Fibroblast of mammary gland (primary cell): ENCODE measurements at regions not wholly inside any gene's neighbourhood (a gene's known extent, or its start where the extent isn't known, plus 50 kb on each side); places are given as distances from the start of the nearest gene placed in this dataset.

Source experiments
- DNase-seq: peaks from one replicate; pipeline ENCODE4 v3.0.0-alpha.2; 2010; ENCODE audit warnings: low read depth
- H3K4me3 ChIP-seq: 2 replicates; pipeline ENCODE4 v1.5.1; 2011; ENCODE audit warnings: low read depth, mild to moderate bottlenecking, low read length, moderate library complexity; ENCODE audit not compliant: control insufficient read depth
- TF ChIP-seq, protein P1 (sequence below): conservative IDR thresholded peaks from 2 replicates; pipeline ENCODE4 v1.5.1; 2011; ENCODE audit warnings: low read depth, low read length, inconsistent platforms; ENCODE audit not compliant: control insufficient read depth, insufficient read depth

DNA sequence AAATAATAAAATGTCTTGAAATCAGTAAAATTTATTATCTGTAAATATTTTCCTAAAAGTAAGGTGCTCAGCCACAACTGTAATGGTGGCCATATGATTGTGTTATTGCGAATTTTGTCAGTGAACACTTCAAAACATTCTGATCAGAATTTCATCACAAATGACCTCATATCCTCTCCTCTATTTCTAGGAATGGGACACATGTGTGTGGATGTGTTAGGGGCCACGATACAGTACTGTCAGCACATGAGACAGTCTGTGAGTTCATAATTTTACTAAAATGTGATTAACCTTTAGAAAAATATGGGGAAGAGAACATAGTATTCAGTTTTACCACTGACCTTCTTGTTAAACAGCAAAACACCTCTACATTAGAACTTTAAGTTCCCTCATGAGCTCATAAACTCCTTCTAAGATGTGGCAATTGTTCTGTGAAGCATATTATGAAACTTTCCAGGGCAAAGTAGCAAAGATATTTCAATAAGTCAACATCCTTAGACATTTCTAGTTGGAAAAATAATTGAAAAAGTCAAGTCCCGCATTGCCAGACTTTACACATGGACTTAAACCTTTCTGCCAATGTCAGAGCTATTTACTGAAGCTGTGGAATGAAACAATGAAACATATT is 158.2 kb upstream of the ABI3BP start:
- H3K4me3 ChIP-seq, result no peak overlapping the region
- DNase-seq, result peak; percentile 49
- TF ChIP-seq, protein P1, sequence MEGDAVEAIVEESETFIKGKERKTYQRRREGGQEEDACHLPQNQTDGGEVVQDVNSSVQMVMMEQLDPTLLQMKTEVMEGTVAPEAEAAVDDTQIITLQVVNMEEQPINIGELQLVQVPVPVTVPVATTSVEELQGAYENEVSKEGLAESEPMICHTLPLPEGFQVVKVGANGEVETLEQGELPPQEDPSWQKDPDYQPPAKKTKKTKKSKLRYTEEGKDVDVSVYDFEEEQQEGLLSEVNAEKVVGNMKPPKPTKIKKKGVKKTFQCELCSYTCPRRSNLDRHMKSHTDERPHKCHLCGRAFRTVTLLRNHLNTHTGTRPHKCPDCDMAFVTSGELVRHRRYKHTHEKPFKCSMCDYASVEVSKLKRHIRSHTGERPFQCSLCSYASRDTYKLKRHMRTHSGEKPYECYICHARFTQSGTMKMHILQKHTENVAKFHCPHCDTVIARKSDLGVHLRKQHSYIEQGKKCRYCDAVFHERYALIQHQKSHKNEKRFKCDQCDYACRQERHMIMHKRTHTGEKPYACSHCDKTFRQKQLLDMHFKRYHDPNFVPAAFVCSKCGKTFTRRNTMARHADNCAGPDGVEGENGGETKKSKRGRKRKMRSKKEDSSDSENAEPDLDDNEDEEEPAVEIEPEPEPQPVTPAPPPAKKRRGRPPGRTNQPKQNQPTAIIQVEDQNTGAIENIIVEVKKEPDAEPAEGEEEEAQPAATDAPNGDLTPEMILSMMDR, result no peak

DNA sequence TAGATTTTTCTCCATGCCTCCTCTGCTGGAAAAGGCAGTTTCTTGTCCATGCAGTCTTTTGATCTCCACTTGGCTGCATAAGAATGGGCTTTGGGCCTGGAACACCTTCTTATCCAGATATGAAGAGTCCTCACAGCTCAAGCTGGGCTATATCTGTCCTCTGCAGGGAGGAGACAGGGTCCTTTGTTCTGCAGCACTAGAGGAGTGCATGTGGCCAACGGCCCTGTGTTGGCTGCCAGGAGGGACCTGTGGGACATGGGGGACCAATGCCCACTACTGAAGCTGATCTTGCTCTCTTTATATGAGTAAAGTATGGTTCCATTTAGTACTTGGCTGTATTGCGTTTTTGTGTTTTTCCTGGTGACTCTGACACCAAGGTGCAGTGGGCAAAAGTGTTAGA is 157.3 kb upstream of the ABI3BP start:
- no peak overlapping the region for H3K4me3 ChIP-seq
- TF ChIP-seq, protein P1, result no peak

DNA sequence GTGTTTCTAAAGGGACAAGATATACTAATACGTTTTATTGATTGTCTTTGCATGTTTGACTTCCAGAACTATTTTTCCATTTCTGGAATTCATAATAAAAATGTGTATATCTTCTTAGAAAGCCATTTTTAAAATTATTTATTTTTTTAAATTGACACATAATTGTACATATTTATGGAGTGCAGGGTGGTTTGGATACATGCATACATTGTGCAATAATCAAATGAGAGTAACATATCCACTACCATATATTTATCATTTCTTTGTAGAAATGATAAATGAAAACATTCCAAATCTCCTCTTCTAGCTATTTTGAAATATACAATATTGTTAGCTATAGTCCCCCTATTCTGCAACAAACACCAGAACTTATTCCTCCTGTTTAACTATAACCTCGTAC is 156.5 kb upstream of the ABI3BP start:
- no peak overlapping the region for H3K4me3 ChIP-seq
- no peak for DNase-seq
- TF ChIP-seq, protein P1, result no peak

More for the DNA sequence above, 157.3 kb upstream of the ABI3BP start:
- no peak for DNase-seq

DNA sequence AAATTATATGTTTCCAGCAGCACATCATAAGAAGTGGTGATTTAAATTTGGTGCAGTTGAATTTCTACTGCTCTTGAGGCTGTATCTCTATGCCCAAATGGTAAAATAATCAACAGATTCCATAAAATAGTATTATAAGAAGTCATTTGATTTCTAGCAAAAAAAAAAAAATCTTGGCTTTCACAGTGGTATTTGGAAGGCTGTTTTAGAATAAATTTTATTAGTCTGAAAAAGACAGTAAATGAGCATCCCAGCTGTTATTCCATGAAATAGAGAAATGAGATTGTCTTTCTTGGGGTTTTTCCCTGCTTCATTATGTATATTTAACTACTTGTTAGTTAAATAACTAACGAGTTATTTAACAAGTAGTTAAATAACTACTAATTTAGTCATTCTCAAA is 156.0 kb upstream of the ABI3BP start:
- TF ChIP-seq, protein P1, result no peak
- DNase-seq, result no peak

DNA sequence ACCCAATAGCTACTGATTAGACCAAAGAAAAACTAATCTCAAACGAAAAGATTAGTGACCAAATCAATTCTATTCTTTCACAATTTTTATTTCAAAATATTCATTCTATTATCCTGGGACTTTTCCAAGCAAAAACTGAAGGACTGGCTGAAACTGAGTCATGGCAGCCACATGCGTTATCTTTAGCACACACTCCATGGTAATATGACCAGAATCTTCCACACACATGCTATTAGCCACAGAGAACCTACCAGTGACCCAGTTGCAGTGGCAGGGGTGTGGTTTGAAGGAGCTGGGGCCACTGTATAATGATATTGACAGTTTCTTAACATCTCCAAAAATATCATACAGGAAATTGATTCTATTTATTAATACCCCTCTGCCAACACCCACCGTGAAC is 154.8 kb upstream of the ABI3BP start:
- TF ChIP-seq, protein P1, result no peak
- DNase-seq, result no peak
- H3K4me3 ChIP-seq, result no peak overlapping the region

More for the DNA sequence above, 156.0 kb upstream of the ABI3BP start:
- H3K4me3 ChIP-seq, result no peak overlapping the region

DNA sequence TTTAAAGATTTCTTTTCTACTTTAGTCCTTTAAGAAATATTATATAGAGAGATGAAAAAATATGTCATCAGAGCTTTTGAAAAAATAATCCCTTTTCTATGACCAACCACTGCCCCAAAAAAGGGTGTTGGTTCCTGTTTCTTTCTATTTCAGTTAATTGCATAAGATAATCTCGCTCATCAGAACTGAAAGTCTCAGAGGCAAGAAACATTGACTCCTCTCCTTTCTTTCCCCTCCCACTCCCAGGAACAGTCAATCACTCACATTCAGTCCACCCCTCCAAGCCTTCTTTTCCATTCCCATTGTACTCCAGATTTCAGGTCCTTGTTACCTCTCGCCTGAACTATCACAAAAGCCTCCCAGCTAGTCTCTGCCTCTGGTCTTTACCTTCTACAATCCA is 153.7 kb upstream of the ABI3BP start:
- no peak for DNase-seq
- no peak overlapping the region for H3K4me3 ChIP-seq
- TF ChIP-seq, protein P1, result no peak

DNA sequence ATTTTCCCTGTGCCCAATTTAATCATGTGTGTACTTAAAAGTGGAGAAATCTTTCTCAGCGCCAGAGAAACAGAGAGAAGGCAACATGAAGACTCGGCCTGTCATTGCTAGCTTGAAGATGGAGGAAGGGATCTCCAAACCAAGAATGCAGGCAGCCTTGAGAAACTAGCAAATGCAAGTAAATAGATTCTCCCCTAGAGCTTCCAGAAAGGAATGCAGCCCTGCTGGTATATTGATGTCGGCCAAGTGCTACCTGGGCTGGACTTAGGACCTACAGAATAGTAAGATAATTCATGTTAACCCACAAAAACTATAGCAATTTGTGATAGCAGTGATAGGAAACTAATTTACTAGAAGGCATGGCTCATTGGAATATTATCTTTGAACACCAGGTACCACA is 150.9 kb upstream of the ABI3BP start:
- H3K4me3 ChIP-seq, result no peak overlapping the region
- DNase-seq, result no peak
- TF ChIP-seq, protein P1, result no peak
